Effector memory CD4-positive, alpha-beta T cell (primary cell): ENCODE measurements at regions not wholly inside any gene's neighbourhood (a gene's known extent, or its start where the extent isn't known, plus 50 kb on each side); places are given as distances from the start of the nearest gene placed in this dataset.

Experiments
- DNase-seq, 3 donors: peaks; one replicate each; pipeline ENCODE4 v3.0.0-alpha.2; 2020
- H3K27ac ChIP-seq: 2 replicates; pipeline ENCODE4 v1.7.0; 2013; ENCODE audit warnings: mild to moderate bottlenecking, low read length, moderate library complexity; ENCODE audit not compliant: insufficient read depth, poor library complexity, severe bottlenecking
- H3K27me3 ChIP-seq: replicated peaks from 2 replicates; pipeline ENCODE4 v1.7.0; 2013; ENCODE audit warnings: mild to moderate bottlenecking, low read length; ENCODE audit not compliant: insufficient read depth, control insufficient read depth, poor library complexity, severe bottlenecking
- H3K36me3 ChIP-seq: 2 replicates; pipeline ENCODE4 v1.7.0; 2013; ENCODE audit warnings: mild to moderate bottlenecking, low read length, moderate library complexity; ENCODE audit not compliant: control insufficient read depth, insufficient read depth
- H3K4me1 ChIP-seq: 2 replicates; pipeline ENCODE4 v1.7.0; 2013; ENCODE audit warnings: low read length, mild to moderate bottlenecking; ENCODE audit not compliant: control insufficient read depth, insufficient read depth, poor library complexity, severe bottlenecking
- H3K4me3 ChIP-seq: 2 replicates; pipeline ENCODE4 v1.7.0; 2013; ENCODE audit warnings: low read length, low read depth, mild to moderate bottlenecking; ENCODE audit not compliant: insufficient read depth, poor library complexity, severe bottlenecking
- H3K9me3 ChIP-seq: 2 replicates; pipeline ENCODE4 v1.7.0; 2013; ENCODE audit warnings: mild to moderate bottlenecking, low read length, moderate library complexity; ENCODE audit not compliant: control insufficient read depth

- H3K4me3 ChIP-seq: no peak overlapping the region
Observed at GRCh38 chr6:151671195-151671594, 136.3 kb upstream of the ESR1 start.

GRCh38 chr6:151674578-151674977 is 132.9 kb upstream of the ESR1 start:
- Histone ChIP-seq H3K36me3 (no peaks in the 10 kb centered on the region), H3K27me3 (no peaks in the 10 kb centered on the region), H3K4me1 (no peaks in the 10 kb centered on the region), H3K9me3 (no peaks in the 10 kb centered on the region), H3K27ac (no peak overlapping the region), H3K4me3 (no peak overlapping the region)
- no peak for DNase-seq

More at GRCh38 chr6:151671195-151671594, 136.3 kb upstream of the ESR1 start:
- no peak for DNase-seq
- Histone ChIP-seq H3K36me3 (no peaks in the 10 kb centered on the region), H3K27ac (no peak overlapping the region), H3K9me3 (no peaks in the 10 kb centered on the region), H3K4me1 (no peaks in the 10 kb centered on the region), H3K27me3 (no peaks in the 10 kb centered on the region)

- Histone ChIP-seq H3K4me3 (no peak overlapping the region), H3K27me3 (no peaks in the 10 kb centered on the region)
- DNase-seq: peak in 2 of 3 donors; percentile 6 to 35
Observed at GRCh38 chr6:151675746-151676459, 131.6 kb upstream of the ESR1 start.

GRCh38 chr6:151676460-151676945 is 131.0 kb upstream of the ESR1 start:
- no peak overlapping the region for H3K27ac ChIP-seq
- H3K4me1 ChIP-seq: no peaks in the 10 kb centered on the region
- H3K9me3 ChIP-seq: no peaks in the 10 kb centered on the region
- no peaks in the 10 kb centered on the region for H3K27me3 ChIP-seq
- DNase-seq: no peak
- no peaks in the 10 kb centered on the region for H3K36me3 ChIP-seq
- H3K4me3 ChIP-seq: no peak overlapping the region

More at GRCh38 chr6:151675746-151676459, 131.6 kb upstream of the ESR1 start:
- Histone ChIP-seq H3K9me3 (no peaks in the 10 kb centered on the region), H3K4me1 (no peaks in the 10 kb centered on the region), H3K27ac (no peak overlapping the region), H3K36me3 (no peaks in the 10 kb centered on the region)

GRCh38 chr6:151677404-151677803 is 130.1 kb upstream of the ESR1 start:
- Histone ChIP-seq H3K9me3 (no peaks in the 10 kb centered on the region), H3K36me3 (no peaks in the 10 kb centered on the region), H3K27me3 (no peaks in the 10 kb centered on the region), H3K4me3 (no peak overlapping the region), H3K4me1 (no peaks in the 10 kb centered on the region), H3K27ac (no peak overlapping the region)
- no peak for DNase-seq

- DNase-seq: no peak
- no peaks in the 10 kb centered on the region for H3K36me3 ChIP-seq
- no peaks in the 10 kb centered on the region for H3K9me3 ChIP-seq
- H3K27me3 ChIP-seq: no peaks in the 10 kb centered on the region
- H3K4me1 ChIP-seq: no peaks in the 10 kb centered on the region
- H3K4me3 ChIP-seq: no peak overlapping the region
- no peak overlapping the region for H3K27ac ChIP-seq
Observed at GRCh38 chr6:151679081-151679480, 128.4 kb upstream of the ESR1 start.

GRCh38 chr6:151679941-151680340 is 127.5 kb upstream of the ESR1 start:
- DNase-seq: no peak
- no peaks in the 10 kb centered on the region for H3K9me3 ChIP-seq
- no peak overlapping the region for H3K4me3 ChIP-seq
- H3K4me1 ChIP-seq: no peaks in the 10 kb centered on the region
- no peak overlapping the region for H3K27ac ChIP-seq
- H3K27me3 ChIP-seq: no peaks in the 10 kb centered on the region
- H3K36me3 ChIP-seq: no peaks in the 10 kb centered on the region

GRCh38 chr6:151680846-151681432 is 126.5 kb upstream of the ESR1 start:
- Histone ChIP-seq H3K4me3 (no peak overlapping the region), H3K9me3 (no peaks in the 10 kb centered on the region), H3K4me1 (no peaks in the 10 kb centered on the region), H3K27ac (no peak overlapping the region), H3K27me3 (no peaks in the 10 kb centered on the region), H3K36me3 (no peaks in the 10 kb centered on the region)
- no peak for DNase-seq

- no peak for DNase-seq
- no peak overlapping the region for H3K4me3 ChIP-seq
- H3K27ac ChIP-seq: no peak overlapping the region
- H3K4me1 ChIP-seq: no peaks in the 10 kb centered on the region
- no peaks in the 10 kb centered on the region for H3K36me3 ChIP-seq
- H3K9me3 ChIP-seq: no peaks in the 10 kb centered on the region
- no peaks in the 10 kb centered on the region for H3K27me3 ChIP-seq
Observed at GRCh38 chr6:151681433-151682059, 125.9 kb upstream of the ESR1 start.

- H3K4me1 ChIP-seq: no peaks in the 10 kb centered on the region
- H3K9me3 ChIP-seq: no peaks in the 10 kb centered on the region
- H3K27me3 ChIP-seq: no peaks in the 10 kb centered on the region
- no peak for DNase-seq
- no peak overlapping the region for H3K4me3 ChIP-seq
- H3K36me3 ChIP-seq: no peaks in the 10 kb centered on the region
- H3K27ac ChIP-seq: no peak overlapping the region
Observed at GRCh38 chr6:151682251-151682650, 125.2 kb upstream of the ESR1 start.
